ENCODE measurements at regions not wholly inside any gene's neighbourhood (a gene's known extent, or its start where the extent isn't known, plus 50 kb on each side); places are given as distances from the start of the nearest gene placed in this dataset.

DNA sequence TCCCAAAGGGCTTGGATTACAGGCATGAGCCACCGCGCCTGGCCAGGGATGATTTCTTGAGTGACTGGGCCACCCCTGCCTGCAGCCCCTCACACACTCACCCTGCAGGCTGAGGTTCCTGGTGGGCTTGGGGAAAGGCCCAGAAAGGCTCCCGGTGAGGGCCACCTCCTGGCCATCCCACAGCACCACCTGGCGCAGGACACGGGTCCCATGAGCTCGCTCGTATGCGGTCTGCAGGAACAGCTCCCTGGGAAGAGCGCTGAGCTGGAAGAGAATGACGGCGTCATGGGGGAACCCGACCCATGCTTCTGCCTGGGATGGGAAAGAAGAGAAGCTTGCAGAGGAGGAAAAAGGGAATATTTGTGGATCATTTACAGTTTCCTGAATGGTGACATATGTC lies 59.3 kb downstream of the RMI2 start:
- H3K9me3 ChIP-seq, result no peaks in the 10 kb centered on the region
- TF ChIP-seq, protein P1, sequence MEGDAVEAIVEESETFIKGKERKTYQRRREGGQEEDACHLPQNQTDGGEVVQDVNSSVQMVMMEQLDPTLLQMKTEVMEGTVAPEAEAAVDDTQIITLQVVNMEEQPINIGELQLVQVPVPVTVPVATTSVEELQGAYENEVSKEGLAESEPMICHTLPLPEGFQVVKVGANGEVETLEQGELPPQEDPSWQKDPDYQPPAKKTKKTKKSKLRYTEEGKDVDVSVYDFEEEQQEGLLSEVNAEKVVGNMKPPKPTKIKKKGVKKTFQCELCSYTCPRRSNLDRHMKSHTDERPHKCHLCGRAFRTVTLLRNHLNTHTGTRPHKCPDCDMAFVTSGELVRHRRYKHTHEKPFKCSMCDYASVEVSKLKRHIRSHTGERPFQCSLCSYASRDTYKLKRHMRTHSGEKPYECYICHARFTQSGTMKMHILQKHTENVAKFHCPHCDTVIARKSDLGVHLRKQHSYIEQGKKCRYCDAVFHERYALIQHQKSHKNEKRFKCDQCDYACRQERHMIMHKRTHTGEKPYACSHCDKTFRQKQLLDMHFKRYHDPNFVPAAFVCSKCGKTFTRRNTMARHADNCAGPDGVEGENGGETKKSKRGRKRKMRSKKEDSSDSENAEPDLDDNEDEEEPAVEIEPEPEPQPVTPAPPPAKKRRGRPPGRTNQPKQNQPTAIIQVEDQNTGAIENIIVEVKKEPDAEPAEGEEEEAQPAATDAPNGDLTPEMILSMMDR (IDR thresholded peaks at IDR 0.05), result no peak
- H3K27ac ChIP-seq, result no peak overlapping the region
- no peaks in the 10 kb centered on the region for H3K4me1 ChIP-seq (ENCODE audit: control insufficient read depth in 1 of 2, low read depth in 2 of 2)
- DNase-seq (ENCODE audit: low spot score) (no peak), ATAC-seq (ENCODE audit: insufficient number of reproducible peaks, low FRiP score, low read depth) (no peak)
- H3K27me3 ChIP-seq (replicated peaks; ENCODE audit: insufficient read depth), result no peaks in the 10 kb centered on the region
- no peaks in the 10 kb centered on the region for H3K36me3 ChIP-seq
- H3K4me3 ChIP-seq, result no peak overlapping the region

DNA sequence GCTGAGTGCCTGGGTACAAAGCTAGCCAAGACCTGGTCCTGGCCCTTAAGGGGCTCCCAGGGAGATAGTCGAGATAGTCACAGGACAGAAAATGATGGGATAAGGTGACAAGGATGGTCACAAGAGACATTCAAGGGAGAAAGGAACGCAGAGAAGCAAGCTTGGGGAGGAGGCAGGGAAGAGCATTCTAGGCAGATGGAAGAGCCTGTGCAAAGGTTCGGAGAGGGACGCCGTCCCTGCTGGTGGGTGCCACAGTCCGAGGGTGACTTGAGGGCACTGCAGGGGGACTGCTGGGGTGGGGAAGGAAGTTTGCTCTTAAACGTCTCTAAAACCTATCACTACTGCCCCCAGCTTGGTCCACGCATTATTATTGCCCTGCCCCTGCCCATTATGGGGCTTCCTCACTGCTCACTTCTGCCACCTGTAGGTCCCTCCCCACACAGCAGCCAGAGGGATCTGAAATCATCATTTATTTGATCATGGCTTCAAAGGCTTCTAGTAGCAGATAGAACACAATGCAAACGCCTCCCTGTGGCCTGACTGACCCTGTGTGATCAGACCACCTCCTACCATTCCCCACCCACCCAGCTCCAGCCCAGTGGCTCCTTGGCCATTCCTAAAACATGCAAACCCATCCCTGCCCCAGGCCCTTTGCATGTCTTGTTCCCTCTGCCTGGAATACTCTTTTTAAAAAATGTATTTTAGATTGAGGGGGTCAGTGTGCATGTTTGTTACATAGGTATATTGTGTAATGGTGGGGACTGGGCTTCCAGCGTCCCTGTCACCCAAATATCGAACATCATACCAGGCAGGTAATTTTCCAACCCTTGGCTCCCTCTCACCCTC lies 60.3 kb downstream of the RMI2 start:
- H3K9me3 ChIP-seq, result no peaks in the 10 kb centered on the region
- peaks cover under 1 to 2% of the 10 kb centered on the region in 2 donors for H3K4me1 ChIP-seq (ENCODE audit: control insufficient read depth in 1 of 2, low read depth in 2 of 2)
- ATAC-seq (ENCODE audit: insufficient number of reproducible peaks, low FRiP score, low read depth) (no peak), DNase-seq (ENCODE audit: low spot score) (no peak)
- H3K4me3 ChIP-seq, result no peak overlapping the region
- no peaks in the 10 kb centered on the region for H3K27me3 ChIP-seq (replicated peaks; ENCODE audit: insufficient read depth)
- no peaks in the 10 kb centered on the region for H3K36me3 ChIP-seq
- TF ChIP-seq, protein P1 (IDR thresholded peaks at IDR 0.05), result peak; percentile 51
- H3K27ac ChIP-seq, result no peak overlapping the region

DNA sequence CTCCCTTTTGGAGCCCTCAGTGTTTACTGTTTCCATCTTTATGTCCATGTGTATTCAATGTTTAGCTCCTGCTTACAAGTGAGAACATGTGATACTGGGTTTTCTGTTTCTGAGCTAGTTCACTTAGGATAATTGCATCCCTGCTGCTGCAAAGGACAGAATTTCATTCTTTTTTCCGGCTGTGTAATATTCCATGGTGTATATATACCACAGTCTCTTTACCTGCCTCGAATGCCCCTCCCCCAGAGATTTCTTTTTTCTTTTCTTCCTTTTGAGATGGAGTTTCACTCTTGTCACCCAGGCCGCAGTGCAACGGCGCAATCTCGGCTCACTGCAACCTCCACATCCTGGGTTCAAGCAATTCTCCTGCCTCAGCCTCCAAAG lies 60.9 kb downstream of the RMI2 start:
- Histone ChIP-seq H3K27me3 (replicated peaks; ENCODE audit: insufficient read depth) (no peaks in the 10 kb centered on the region), H3K4me1 (ENCODE audit: control insufficient read depth in 1 of 2, low read depth in 2 of 2) (peaks cover 7 to 8% of the 10 kb centered on the region in 2 donors), H3K36me3 (no peaks in the 10 kb centered on the region), H3K27ac (no peak overlapping the region), H3K4me3 (no peak overlapping the region), H3K9me3 (no peaks in the 10 kb centered on the region)
- TF ChIP-seq, protein P1 (IDR thresholded peaks at IDR 0.05), result no peak
- no peak for ATAC-seq (ENCODE audit: insufficient number of reproducible peaks, low FRiP score, low read depth)
- no peak for DNase-seq (ENCODE audit: low spot score)

DNA sequence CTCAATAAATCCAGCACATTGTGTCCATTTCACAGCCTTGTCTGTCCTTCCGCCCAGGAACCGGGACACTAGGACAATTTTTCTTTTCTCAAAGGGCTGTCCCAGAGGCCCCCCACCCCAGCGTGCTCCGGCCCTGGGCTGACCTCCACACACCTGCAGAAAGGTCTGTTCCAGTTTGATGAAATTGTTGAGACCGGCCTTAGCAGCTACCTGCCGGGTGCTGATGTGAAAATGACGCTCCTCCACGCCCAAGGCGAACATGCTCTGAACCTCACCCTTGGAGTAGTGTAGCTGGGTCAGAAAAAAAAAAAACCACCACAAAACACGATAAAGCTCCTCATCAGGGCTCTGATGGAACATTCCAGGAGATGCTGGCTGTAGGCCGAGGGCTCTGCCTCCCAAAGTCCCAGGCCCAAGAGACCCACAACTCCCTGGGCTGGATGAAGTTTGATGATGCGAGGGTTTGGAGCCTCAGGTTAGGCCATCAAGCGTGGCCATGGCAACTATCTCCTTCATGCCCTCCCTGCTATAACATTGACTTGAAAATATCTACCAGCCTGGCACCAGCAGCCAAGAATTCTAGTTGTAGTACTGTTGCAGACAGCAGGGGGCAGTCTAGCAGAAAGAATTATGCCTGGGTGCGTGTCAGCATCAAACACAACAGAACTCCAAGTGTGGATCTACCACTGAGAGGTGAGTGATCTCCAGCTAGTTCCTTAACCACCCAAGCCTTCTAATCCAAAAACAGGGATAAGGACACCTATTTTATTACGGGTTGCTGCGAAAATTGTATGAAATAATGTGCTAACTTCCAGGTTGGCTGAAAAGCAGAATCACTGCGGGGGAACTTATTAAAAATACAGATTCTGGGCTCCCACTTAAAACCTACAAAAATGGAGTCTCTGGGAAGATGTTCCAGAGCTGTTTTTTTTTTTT lies 62.1 kb downstream of the RMI2 start:
- H3K9me3 ChIP-seq, result no peaks in the 10 kb centered on the region
- TF ChIP-seq, protein P1 (IDR thresholded peaks at IDR 0.05), result peak; percentile 76
- DNase-seq (ENCODE audit: low spot score), result peak; percentile 32
- no peak overlapping the region for H3K27ac ChIP-seq
- no peaks in the 10 kb centered on the region for H3K36me3 ChIP-seq
- H3K27me3 ChIP-seq (replicated peaks; ENCODE audit: insufficient read depth), result no peaks in the 10 kb centered on the region
- peak; percentile 73 for ATAC-seq (ENCODE audit: insufficient number of reproducible peaks, low FRiP score, low read depth)
- no peak overlapping the region for H3K4me3 ChIP-seq
- peaks cover 9 to 14% of the 10 kb centered on the region in 2 donors for H3K4me1 ChIP-seq (ENCODE audit: control insufficient read depth in 1 of 2, low read depth in 2 of 2)

GRCh38 chr16:11408216-11408615 lies 63.0 kb downstream of the RMI2 start:
- no peaks in the 10 kb centered on the region for H3K27me3 ChIP-seq (replicated peaks; ENCODE audit: insufficient read depth)
- H3K9me3 ChIP-seq, result no peaks in the 10 kb centered on the region
- TF ChIP-seq, protein P1 (IDR thresholded peaks at IDR 0.05), result no peak
- H3K4me3 ChIP-seq, result no peak overlapping the region
- no peak overlapping the region for H3K27ac ChIP-seq
- DNase-seq (ENCODE audit: low spot score) (no peak), ATAC-seq (ENCODE audit: insufficient number of reproducible peaks, low FRiP score, low read depth) (no peak)
- no peaks in the 10 kb centered on the region for H3K36me3 ChIP-seq
- peaks cover 9 to 14% of the 10 kb centered on the region in 2 donors for H3K4me1 ChIP-seq (ENCODE audit: control insufficient read depth in 1 of 2, low read depth in 2 of 2)

Measured in thoracic aorta (tissue), 2 donors.